ENCODE measurements at regions not wholly inside any gene's neighbourhood (a gene's known extent, or its start where the extent isn't known, plus 50 kb on each side); places are given as distances from the start of the nearest gene placed in this dataset.

DNA sequence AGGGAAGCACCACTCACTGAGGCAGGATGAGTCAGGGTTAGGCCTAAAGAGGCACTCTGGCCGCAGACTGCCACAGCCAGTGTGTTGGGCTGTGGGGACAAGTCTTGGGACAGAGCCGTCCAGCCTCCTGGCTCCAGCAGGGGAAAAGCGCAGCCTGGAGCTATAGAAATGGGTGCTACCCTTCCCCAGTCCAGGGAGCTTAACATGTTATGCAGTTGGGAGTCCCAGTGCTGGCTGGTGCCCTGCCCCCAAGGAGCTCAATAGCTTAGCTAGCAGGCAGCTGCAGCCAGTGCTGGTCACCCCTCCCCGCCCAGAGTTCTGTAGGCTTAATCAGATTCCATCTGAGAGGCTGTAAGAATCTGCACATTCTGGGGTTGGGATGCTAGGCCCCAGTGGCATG, 399.6 kb upstream of the TUSC1 start:
- DNase-seq, result no peak

DNA sequence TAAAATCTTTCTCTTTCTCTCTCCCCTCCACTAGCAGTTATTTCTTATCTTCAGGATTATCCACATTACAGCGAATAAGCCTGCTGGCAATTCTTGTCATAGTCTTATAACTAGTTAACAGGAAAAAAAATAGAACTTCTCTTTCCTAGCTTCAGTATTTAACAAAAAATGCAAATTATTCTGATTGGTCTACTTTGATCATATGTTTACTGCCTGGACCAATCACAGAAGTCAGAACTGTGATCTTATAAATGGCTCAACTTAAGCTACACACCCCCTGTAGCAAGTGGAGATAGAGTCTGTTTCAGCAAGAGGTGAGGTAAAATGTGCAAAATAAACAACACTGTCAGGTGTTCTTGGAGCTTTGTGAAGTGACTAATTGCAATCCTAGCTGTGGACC, 389.4 kb upstream of the TUSC1 start:
- H3K9me3 ChIP-seq, result no peaks in the 10 kb centered on the region
- H3K36me3 ChIP-seq, result no peaks in the 10 kb centered on the region
- no peaks in the 10 kb centered on the region for H3K27me3 ChIP-seq
- TF ChIP-seq, protein P1, sequence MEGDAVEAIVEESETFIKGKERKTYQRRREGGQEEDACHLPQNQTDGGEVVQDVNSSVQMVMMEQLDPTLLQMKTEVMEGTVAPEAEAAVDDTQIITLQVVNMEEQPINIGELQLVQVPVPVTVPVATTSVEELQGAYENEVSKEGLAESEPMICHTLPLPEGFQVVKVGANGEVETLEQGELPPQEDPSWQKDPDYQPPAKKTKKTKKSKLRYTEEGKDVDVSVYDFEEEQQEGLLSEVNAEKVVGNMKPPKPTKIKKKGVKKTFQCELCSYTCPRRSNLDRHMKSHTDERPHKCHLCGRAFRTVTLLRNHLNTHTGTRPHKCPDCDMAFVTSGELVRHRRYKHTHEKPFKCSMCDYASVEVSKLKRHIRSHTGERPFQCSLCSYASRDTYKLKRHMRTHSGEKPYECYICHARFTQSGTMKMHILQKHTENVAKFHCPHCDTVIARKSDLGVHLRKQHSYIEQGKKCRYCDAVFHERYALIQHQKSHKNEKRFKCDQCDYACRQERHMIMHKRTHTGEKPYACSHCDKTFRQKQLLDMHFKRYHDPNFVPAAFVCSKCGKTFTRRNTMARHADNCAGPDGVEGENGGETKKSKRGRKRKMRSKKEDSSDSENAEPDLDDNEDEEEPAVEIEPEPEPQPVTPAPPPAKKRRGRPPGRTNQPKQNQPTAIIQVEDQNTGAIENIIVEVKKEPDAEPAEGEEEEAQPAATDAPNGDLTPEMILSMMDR (IDR thresholded peaks at IDR 0.05), result no peak
- TF ChIP-seq POLR2A (IDR thresholded peaks at IDR 0.05), result no peak
- no peak overlapping the region for H3K4me3 ChIP-seq
- intact Hi-C loops (cut with DNase I; ENCODE audit: low total_unique reads), result no loop called here
- no peaks in the 10 kb centered on the region for H3K4me1 ChIP-seq
- no peak overlapping the region for H3K27ac ChIP-seq
- DNase-seq, result no peak

More for the DNA sequence above, 399.6 kb upstream of the TUSC1 start:
- Histone ChIP-seq H3K36me3 (no peaks in the 10 kb centered on the region), H3K4me1 (no peaks in the 10 kb centered on the region), H3K9me3 (no peaks in the 10 kb centered on the region), H3K27me3 (no peaks in the 10 kb centered on the region), H3K4me3 (no peak overlapping the region), H3K27ac (no peak overlapping the region)
- intact Hi-C loops (cut with DNase I; ENCODE audit: low total_unique reads), result no loop called here
- TF ChIP-seq, protein P1 (IDR thresholded peaks at IDR 0.05), result no peak

DNA sequence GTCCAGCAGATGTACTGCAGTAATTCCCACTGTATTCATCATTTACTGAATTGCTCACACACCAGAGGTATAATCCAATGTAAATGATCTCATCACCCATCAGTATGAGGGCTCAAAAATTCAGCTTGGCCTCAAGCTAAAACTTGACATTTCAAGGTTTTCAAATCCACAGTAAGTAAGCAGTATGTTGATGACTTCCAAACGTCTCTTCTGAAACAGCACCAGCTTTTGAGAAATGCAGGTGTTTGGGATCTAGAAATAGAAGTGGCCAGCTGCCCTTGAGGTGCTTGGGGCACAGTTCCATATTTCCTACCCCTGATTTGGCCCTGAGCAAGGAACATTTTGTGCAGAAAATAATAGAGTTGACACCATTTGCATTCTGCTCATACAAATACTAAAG, 388.0 kb upstream of the TUSC1 start:
- H3K4me3 ChIP-seq, result no peak overlapping the region
- intact Hi-C loops (cut with DNase I; ENCODE audit: low total_unique reads), result no loop called here
- H3K27ac ChIP-seq, result no peak overlapping the region
- H3K4me1 ChIP-seq, result no peaks in the 10 kb centered on the region
- no peak for DNase-seq
- no peaks in the 10 kb centered on the region for H3K27me3 ChIP-seq
- TF ChIP-seq, protein P1 (IDR thresholded peaks at IDR 0.05), result no peak
- no peak for TF ChIP-seq POLR2A (IDR thresholded peaks at IDR 0.05)
- no peaks in the 10 kb centered on the region for H3K9me3 ChIP-seq
- no peaks in the 10 kb centered on the region for H3K36me3 ChIP-seq

DNA sequence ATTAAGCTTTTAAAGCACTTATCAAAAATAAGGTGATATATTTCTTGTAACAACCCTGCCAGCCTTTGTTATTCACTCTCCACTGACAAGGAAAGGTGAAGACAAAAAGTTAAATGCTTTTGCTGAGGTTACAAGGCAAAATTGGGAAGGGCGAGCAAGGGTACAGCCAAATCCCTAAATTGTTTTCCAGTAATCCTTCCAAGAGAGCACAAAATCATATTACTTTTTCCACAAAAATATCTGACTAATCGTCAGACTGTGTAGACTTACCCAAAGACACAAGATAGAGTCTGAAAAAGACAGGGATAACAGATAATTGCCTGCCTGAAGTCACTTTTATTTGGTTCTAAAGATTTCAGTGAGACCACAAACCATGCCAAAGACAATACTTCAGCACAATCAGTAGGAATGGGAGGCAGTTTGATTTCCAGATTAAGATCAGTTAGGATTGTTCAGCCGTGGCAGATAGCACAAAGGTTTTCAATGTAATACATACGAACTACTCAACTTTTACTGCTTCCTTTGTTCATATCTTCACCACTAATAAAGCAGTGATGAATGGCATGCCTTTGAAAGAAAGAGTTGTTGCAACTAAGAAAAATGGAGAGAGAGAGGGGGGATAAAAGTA, 383.8 kb upstream of the TUSC1 start:
- TF ChIP-seq, protein P1 (IDR thresholded peaks at IDR 0.05), result no peak
- TF ChIP-seq POLR2A (IDR thresholded peaks at IDR 0.05), result no peak
- Histone ChIP-seq H3K36me3 (no peaks in the 10 kb centered on the region), H3K4me3 (no peak overlapping the region), H3K27me3 (no peaks in the 10 kb centered on the region), H3K27ac (no peak overlapping the region), H3K4me1 (no peaks in the 10 kb centered on the region), H3K9me3 (no peaks in the 10 kb centered on the region)
- DNase-seq, result no peak
- intact Hi-C loops (cut with DNase I; ENCODE audit: low total_unique reads), result no loop called here

DNA sequence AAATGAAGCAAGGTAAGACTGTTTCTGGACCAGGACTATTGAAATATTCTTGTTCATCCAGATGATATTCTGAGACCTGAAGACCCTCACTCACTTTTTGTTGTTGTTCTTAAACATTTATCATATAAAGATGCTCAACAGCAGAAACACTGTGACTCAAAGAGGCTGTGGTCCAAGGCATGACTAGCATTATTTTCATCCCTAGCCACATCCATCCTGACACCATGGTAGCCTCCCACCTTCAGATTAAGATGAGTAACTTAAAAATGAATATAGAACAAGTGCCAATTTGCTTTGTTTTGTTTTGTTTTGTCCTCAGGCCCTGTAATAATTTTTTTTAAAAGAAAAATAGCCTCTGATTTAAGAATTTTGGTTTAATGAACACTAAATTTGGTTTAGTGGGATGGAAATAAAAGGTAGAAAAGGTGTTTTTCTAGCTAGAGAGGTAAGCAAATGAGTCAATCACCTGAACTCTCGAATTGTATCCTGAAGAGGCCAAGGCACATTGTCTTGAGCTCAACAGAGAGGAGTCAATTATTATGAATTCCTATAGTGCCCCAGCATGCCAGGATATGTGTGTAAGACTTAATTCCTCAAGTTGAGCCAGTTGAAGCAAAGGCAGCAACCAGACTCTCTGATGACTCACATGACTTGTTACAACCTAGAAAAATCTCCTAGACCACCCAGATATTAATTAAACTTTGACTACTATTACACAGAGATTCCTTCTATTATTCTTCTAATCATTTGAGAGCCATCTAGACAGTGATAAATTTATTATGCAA, 380.1 kb upstream of the TUSC1 start:
- no peak for TF ChIP-seq POLR2A (IDR thresholded peaks at IDR 0.05)
- TF ChIP-seq, protein P1 (IDR thresholded peaks at IDR 0.05), result no peak
- Histone ChIP-seq H3K4me1 (no peaks in the 10 kb centered on the region), H3K27me3 (no peaks in the 10 kb centered on the region), H3K36me3 (no peaks in the 10 kb centered on the region), H3K4me3 (no peak overlapping the region), H3K9me3 (no peaks in the 10 kb centered on the region), H3K27ac (no peak overlapping the region)
- DNase-seq, result no peak
- intact Hi-C loops (cut with DNase I; ENCODE audit: low total_unique reads), result no loop called here
